GM12872 (cell line): ENCODE measurements at regions not wholly inside any gene's neighbourhood (a gene's known extent, or its start where the extent isn't known, plus 50 kb on each side); places are given as distances from the start of the nearest gene placed in this dataset.

Experiments used
- TF ChIP-seq, protein P1 (sequence below): IDR thresholded peaks from 3 replicates; pipeline ENCODE4 v1.5.1; 2011; ENCODE audit warnings: low read depth, mild to moderate bottlenecking, low read length, moderate library complexity; ENCODE audit not compliant: insufficient read depth

DNA sequence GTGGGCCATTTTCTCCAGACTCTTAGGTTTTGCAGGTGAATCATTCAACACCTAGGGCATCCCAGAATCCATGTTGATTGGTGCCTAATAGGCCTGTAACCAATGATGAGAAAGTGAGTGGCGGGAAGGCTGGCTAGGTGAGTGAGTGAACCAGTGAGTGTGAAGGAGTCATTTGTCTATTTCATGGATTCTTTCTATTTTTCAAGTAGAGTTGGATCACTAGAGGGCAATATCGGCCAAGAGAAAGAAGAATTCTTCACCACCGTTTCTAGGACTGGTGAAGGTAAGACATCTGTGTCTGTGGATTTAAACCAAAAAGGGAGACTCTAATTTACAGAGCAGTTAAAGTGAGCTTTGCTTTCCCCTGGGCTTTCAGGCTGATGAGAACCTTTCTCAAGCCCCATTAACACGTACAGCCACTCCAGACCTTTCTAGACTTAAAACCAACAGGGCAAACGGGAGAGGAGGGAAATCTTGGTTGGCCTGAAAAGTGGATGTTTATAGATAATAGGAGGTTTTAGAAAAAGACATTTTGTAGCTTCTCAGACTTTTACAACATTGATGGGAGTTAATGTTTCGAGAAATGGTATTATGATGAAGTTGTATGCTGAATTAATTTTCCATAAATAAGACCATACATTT lies 114.3 kb upstream of the IL12B start:
- TF ChIP-seq, protein P1, sequence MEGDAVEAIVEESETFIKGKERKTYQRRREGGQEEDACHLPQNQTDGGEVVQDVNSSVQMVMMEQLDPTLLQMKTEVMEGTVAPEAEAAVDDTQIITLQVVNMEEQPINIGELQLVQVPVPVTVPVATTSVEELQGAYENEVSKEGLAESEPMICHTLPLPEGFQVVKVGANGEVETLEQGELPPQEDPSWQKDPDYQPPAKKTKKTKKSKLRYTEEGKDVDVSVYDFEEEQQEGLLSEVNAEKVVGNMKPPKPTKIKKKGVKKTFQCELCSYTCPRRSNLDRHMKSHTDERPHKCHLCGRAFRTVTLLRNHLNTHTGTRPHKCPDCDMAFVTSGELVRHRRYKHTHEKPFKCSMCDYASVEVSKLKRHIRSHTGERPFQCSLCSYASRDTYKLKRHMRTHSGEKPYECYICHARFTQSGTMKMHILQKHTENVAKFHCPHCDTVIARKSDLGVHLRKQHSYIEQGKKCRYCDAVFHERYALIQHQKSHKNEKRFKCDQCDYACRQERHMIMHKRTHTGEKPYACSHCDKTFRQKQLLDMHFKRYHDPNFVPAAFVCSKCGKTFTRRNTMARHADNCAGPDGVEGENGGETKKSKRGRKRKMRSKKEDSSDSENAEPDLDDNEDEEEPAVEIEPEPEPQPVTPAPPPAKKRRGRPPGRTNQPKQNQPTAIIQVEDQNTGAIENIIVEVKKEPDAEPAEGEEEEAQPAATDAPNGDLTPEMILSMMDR, result peak; percentile 39

DNA sequence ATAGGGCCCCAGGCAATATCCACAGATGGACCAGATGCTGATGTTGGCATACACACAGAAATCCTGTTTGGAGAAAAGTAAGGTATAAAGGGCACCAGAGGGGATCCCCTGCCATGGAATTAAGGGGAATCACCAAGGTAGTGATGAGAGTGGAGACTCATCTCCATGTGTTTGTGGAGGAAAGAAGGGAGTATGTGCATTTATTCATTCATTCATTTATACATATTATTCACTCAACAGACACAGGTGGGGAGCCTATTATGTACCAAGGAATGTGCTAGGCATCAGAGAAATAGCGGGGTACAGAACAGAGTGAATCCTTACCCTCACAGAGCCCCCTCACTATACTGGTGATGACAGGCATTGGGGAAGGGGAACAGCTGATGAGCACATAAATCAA lies 116.8 kb upstream of the IL12B start:
- TF ChIP-seq, protein P1, result no peak

DNA sequence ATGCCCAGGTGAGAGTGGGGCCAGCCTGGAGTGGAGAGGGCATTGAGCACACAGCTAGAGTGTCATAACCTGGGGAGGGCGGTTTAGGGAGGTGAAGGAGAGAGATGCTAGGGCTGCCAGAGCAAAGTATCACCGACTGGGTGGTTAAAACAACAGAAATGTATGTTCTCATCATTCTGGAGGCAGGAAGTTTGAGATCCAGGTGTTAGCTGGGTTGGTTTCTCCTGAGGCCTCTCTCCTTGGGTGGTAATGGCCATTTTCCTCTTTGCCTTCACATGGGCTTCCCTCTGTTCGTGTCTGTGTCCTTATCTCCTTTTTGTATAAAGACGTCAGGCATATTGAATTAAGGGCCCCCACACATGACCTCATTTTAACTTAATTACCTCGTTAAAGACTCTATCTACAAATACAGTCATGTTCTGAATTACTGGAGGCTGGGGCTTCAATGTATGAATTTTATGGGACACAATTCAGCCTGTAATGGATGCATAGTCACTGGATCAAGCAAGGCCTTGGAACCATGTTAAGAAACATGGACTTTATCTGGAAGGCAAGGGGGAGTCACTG lies 118.6 kb upstream of the IL12B start:
- TF ChIP-seq, protein P1, result no peak

DNA sequence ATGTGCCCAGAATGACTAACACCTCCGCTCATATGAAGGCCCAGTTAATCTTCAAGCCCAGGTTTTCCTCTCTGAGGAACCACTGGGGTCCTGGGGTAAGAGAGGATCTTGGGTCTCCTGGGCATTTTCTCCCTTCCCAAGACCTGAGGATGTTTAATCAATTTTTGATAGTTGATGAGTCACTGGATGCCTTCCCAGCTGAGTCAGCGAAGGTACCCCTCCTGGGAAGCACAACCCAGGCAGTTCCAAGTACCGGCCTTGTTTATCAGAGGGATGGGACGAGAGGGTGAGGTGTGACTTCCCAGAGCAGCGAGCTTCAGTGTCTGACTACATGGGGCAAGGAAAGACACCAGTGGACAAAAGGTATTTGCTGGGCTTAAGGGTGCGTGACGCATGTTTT lies 119.6 kb upstream of the IL12B start:
- TF ChIP-seq, protein P1, result no peak

DNA sequence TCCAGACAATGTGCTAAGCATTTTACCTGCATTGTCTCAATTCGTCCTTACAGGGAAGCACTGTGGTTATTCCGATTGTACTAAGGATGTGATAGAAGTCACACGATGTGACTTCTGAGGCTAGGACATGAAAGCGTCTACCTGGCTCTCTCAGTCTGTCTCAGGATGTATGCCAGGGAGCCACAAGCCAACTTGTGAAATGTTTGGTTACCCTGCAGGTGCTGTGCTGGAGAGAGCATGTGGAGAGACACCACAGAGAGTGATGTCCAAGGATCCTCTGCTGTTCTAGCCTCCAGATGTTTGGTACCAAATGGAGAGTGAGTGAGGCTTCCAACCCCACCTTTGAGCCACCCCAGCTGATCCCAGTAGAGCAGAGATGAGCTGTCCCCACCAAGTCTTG lies 120.1 kb upstream of the IL12B start:
- TF ChIP-seq, protein P1, result no peak

DNA sequence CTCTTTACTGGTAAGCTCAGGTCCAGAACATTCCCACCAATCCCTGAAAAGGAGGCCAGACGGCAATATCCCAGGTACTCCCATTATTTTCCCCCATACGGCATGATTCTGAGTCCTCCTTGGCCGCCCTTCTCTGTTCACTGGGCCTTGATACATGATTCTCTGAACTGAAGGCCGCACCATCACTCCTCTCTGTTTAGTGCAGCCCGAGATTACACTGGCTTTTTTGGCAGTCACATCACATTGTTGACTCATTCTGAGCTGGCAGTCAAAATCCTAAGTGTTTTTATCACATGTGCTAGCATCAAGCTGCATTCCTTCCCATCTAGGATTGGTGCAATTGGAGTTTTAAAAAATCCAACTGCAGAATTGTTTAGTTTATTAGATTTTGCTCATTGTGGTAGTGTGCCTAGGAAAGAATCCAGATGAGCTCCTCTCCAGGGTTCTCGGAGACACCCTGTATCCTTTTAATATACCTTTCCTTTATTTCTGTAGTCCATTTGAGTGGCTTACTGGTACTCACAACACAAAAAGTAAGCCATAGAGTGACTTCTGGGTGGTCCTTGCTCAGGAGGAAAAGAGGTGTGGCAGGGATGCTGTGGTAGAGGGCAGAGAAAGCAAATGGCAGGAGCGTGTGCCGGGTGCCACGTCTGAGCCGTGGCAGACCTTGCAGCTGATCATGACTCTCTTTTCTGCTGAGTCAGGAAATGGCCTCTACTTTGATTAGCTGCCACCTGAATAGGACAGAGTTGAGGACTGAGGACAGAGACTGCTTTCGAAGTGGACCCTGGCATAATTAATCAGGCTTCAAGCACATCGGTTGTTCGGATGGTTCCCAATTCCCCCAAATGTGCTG lies 121.1 kb upstream of the IL12B start:
- TF ChIP-seq, protein P1, result no peak

DNA sequence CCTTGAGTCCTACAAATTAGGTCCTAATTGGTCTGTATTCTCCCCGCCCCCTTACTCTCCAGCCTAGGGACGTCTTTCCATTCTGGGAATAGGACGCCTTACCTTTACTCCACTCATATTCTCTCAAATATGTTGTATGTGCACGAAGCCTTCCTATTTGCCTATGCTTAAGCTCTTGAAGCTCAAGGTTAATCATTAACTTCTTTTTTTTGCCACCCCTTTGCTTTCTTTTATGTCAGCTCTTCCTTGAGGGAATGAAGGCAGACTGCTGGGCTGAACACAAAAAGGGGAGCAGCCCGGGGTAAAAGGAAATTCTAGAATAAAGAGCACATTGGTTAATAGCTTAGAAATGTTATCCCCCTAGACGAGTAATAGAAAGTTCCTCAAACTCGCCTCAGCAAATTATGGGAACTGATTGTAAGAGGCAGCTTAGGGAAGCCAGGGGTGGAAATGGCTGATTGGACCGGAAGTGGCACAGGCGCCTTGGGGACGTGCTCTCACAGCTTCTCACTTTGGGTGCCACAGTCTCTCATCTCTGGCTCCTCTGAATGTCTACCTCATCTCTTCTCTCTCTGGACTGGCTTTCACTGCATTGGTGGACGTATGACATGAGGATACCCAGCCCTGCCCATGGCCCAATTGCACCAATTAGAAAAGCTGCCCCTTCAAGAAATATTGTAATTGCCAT lies 122.3 kb upstream of the IL12B start:
- TF ChIP-seq, protein P1, result no peak
